Panc1 (cell line): ENCODE measurements at regions not wholly inside any gene's neighbourhood (a gene's known extent, or its start where the extent isn't known, plus 50 kb on each side); places are given as distances from the start of the nearest gene placed in this dataset.

Experiments used
- CTCF ChIP-seq: fragments of 450-650 bp; IDR thresholded peaks from 2 replicates; pipeline ENCODE4 v1.5.1; 2017; ENCODE audit warnings: mild to moderate bottlenecking
- REST ChIP-seq, 2 experiments: IDR thresholded peaks; 2 replicates each; pipeline ENCODE4 v1.6.1; 2011 to 2012; ENCODE audit warnings: low read depth in 2 of 2, control low read depth in 1 of 2, low read length in 1 of 2, mild to moderate bottlenecking in 1 of 2, moderate library complexity in 1 of 2; ENCODE audit not compliant: insufficient read depth in 1 of 2

- TF ChIP-seq REST (IDR thresholded peaks at IDR 0.05; ENCODE audit: insufficient read depth in 1 of 2, low read depth in 2 of 2, low read length in 1 of 2) (no peak), CTCF (no peak)
These were observed 92.9 kb downstream of the ZNF467 start for GRCh38 chr7:149680331-149681025.
